ENCODE measurements at regions not wholly inside any gene's neighbourhood (a gene's known extent, or its start where the extent isn't known, plus 50 kb on each side); places are given as distances from the start of the nearest gene placed in this dataset.

GRCh38 chr12:84305144-84305543 lies 607.5 kb downstream of the SLC6A15 start:
- no peak overlapping the region for H2AFZ ChIP-seq (ENCODE audit: insufficient read depth, low read depth, low read length, poor library complexity, severe bottlenecking)
- H4K20me1 ChIP-seq (ENCODE audit: control insufficient read depth, insufficient read depth, low read length, poor library complexity, severe bottlenecking): no peaks in the 10 kb centered on the region
- H3K9me3 Mint-ChIP-seq (ENCODE audit: insufficient read depth): no peaks in the 10 kb centered on the region
- H3K4me1 Mint-ChIP-seq: no peaks in the 10 kb centered on the region
- POLR2A ChIA-PET: no interaction called here
- TF ChIP-seq CTCF (IDR thresholded peaks at IDR 0.05): no peak
- no peak for TF ChIP-seq EZH2 (IDR thresholded peaks at IDR 0.05; ENCODE audit: borderline replicate concordance, insufficient read depth, low read depth, low read length, poor library complexity, severe bottlenecking)
- ATAC-seq (ENCODE audit: low read depth) (no peak), DNase-seq (no peak)
- no peak overlapping the region for H3K4me2 ChIP-seq (replicated peaks; ENCODE audit: low read depth, low read length, poor library complexity, severe bottlenecking)
- no peaks in the 10 kb centered on the region for H3K27me3 ChIP-seq (replicated peaks in 1 of 4; ENCODE audit: control extremely low read depth in 1 of 4, control insufficient read depth in 3 of 4, insufficient read depth in 4 of 4, low read length in 3 of 4)
- no peaks in the 10 kb centered on the region for H3K79me2 ChIP-seq (ENCODE audit: control insufficient read depth, insufficient read depth, low read length)
- CTCF ChIA-PET: no interaction called here
- WGBS (ENCODE audit: insufficient coverage): 67% methylated on average over 1 of the region's 3 CpGs
- no peak overlapping the region for H3K27ac ChIP-seq (ENCODE audit: low read length in 2 of 2)
- no peaks in the 10 kb centered on the region for H3K9me3 ChIP-seq (ENCODE audit: control extremely low read depth in 1 of 3, control insufficient read depth in 2 of 3, insufficient read depth in 1 of 3, low read length in 2 of 3)
- no peaks in the 10 kb centered on the region for H3K4me1 ChIP-seq (ENCODE audit: control insufficient read depth in 2 of 2, insufficient read depth in 2 of 2, low read length in 2 of 2)
- no peak overlapping the region for H3K4me3 ChIP-seq (ENCODE audit: control extremely low read depth in 1 of 5, extremely low read depth in 1 of 5, insufficient read depth in 1 of 5, low read depth in 2 of 5, low read length in 4 of 5)
- no peaks in the 10 kb centered on the region for H3K36me3 ChIP-seq (replicated peaks in 1 of 2; ENCODE audit: control extremely low read depth in 1 of 2, control insufficient read depth in 1 of 2, extremely low read depth in 1 of 2, insufficient read depth in 2 of 2, low read length in 1 of 2)
- H3K27ac Mint-ChIP-seq: no peak overlapping the region
- intact Hi-C loops (cut with micrococcal nuclease): no loop called here
- no peaks in the 10 kb centered on the region for H3K27me3 Mint-ChIP-seq
- H3K4me3 Mint-ChIP-seq: no peak overlapping the region
- H3K9ac ChIP-seq (ENCODE audit: low read length): no peak overlapping the region

GRCh38 chr12:84294246-84294645 lies 618.4 kb downstream of the SLC6A15 start:
- ChIA-PET CTCF (no interaction called here), POLR2A (no interaction called here)
- no peak overlapping the region for H3K4me3 ChIP-seq (ENCODE audit: control extremely low read depth in 1 of 5, extremely low read depth in 1 of 5, insufficient read depth in 1 of 5, low read depth in 2 of 5, low read length in 4 of 5)
- no peaks in the 10 kb centered on the region for H3K4me1 ChIP-seq (ENCODE audit: control insufficient read depth in 2 of 2, insufficient read depth in 2 of 2, low read length in 2 of 2)
- Mint-ChIP-seq H3K4me3 (no peak overlapping the region), H3K4me1 (no peaks in the 10 kb centered on the region), H3K9me3 (ENCODE audit: insufficient read depth) (no peaks in the 10 kb centered on the region), H3K27me3 (no peaks in the 10 kb centered on the region), H3K27ac (no peak overlapping the region)
- WGBS (ENCODE audit: insufficient coverage): 86% methylated on average over 1 of the region's 2 CpGs
- no peak overlapping the region for H3K27ac ChIP-seq (ENCODE audit: low read length in 2 of 2)
- H4K20me1 ChIP-seq (ENCODE audit: control insufficient read depth, insufficient read depth, low read length, poor library complexity, severe bottlenecking): no peaks in the 10 kb centered on the region
- H3K9ac ChIP-seq (ENCODE audit: low read length): no peak overlapping the region
- no peaks in the 10 kb centered on the region for H3K27me3 ChIP-seq (replicated peaks in 1 of 4; ENCODE audit: control extremely low read depth in 1 of 4, control insufficient read depth in 3 of 4, insufficient read depth in 4 of 4, low read length in 3 of 4)
- no peaks in the 10 kb centered on the region for H3K36me3 ChIP-seq (replicated peaks in 1 of 2; ENCODE audit: control extremely low read depth in 1 of 2, control insufficient read depth in 1 of 2, extremely low read depth in 1 of 2, insufficient read depth in 2 of 2, low read length in 1 of 2)
- H3K79me2 ChIP-seq (ENCODE audit: control insufficient read depth, insufficient read depth, low read length): no peaks in the 10 kb centered on the region
- no peak overlapping the region for H2AFZ ChIP-seq (ENCODE audit: insufficient read depth, low read depth, low read length, poor library complexity, severe bottlenecking)
- no peak overlapping the region for H3K4me2 ChIP-seq (replicated peaks; ENCODE audit: low read depth, low read length, poor library complexity, severe bottlenecking)
- H3K9me3 ChIP-seq (ENCODE audit: control extremely low read depth in 1 of 3, control insufficient read depth in 2 of 3, insufficient read depth in 1 of 3, low read length in 2 of 3): no peaks in the 10 kb centered on the region
- TF ChIP-seq CTCF (IDR thresholded peaks at IDR 0.05) (no peak), EZH2 (IDR thresholded peaks at IDR 0.05; ENCODE audit: borderline replicate concordance, insufficient read depth, low read depth, low read length, poor library complexity, severe bottlenecking) (no peak)
- DNase-seq (no peak), ATAC-seq (ENCODE audit: low read depth) (no peak)
- intact Hi-C loops (cut with micrococcal nuclease): no loop called here

All from B cell (primary cell).